ENCODE measurements at regions not wholly inside any gene's neighbourhood (a gene's known extent, or its start where the extent isn't known, plus 50 kb on each side); places are given as distances from the start of the nearest gene placed in this dataset.
A peak's percentile ranks its signal among the peaks of the same experiment; 100 is the strongest.
"Not testable (repeated sequence)": the region's sequence is repeated elsewhere in the genome, so short reads cannot be mapped to it uniquely, and the experiment has no call there.

DNA sequence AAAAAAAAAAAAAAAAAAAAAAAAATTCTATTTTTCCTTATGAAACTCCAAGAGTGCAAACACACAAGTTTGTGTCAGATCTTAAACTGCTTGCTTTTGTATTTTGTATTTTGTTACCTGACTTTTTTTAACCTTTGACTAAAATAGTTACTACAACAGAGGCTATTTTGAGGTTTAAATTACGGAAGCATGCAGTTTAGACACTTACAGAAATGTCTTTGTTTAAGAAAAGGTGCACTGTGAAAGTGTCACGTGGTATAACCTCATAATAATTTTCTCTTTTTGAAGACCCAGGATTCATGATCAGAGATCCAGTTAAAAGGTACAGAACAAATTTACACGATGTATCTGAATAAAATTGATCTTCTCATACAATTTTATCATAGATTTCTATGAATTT is 152.4 kb downstream of the SPIN4 start:
- H3K4me3 ChIP-seq; H3K9me3 ChIP-seq; intact Hi-C loops (cut with DNase I); ATAC-seq; H3K27me3 ChIP-seq (ENCODE audit: insufficient read depth in 3 of 3, low read length in 2 of 3); H3K36me3 ChIP-seq (ENCODE audit: insufficient read depth in 1 of 2, low read depth in 1 of 2); H3K27ac ChIP-seq; DNase-seq; H3K4me1 ChIP-seq: not testable (repeated sequence)
- WGBS, 3 donors, result no CpG with 5 or more reads among the region's 3 CpGs

DNA sequence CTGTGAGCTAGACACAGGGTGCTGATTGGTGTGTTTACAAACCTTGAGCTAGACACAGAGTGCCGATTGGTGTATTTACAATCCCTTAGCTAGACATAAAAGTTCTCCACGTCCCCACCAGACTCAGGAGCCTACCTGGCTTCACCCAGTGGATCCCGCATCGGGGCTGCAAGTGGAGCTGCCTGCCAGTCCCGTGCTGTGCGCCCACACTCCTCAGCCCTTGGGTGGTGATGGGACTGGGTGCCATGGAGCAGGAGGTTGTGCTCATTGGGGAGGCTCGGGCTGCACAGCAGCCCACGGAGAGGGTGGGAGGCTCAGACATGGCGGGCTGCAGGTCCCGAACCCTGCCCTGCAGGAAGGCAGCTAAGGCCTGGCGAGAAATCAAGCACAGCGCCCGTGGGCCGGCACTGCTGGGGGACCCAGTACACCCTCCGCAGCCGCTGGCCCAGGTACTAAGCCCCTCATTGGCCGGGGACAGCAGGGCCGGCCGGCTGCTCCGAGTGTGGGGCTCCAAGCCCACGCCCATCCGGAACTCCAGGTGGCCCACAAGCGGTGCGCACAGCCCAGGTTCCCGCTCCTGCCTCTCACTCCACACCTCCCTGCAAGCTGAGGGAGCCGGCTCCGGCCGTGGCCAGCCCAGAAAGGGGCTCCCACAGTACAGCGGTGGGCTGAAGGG is 158.6 kb downstream of the SPIN4 start:
- ATAC-seq; H3K27ac ChIP-seq; H3K9me3 ChIP-seq; H3K36me3 ChIP-seq (ENCODE audit: insufficient read depth in 1 of 2, low read depth in 1 of 2); H3K4me1 ChIP-seq; intact Hi-C loops (cut with DNase I); H3K4me3 ChIP-seq; H3K27me3 ChIP-seq (ENCODE audit: insufficient read depth in 3 of 3, low read length in 2 of 3): not testable (repeated sequence)
- DNase-seq, result peak in 1 of 2 donors; percentile 31
- WGBS, 3 donors, result 86 to 91% (median 86%) methylated on average over 13 to 29 of the region's 29 CpGs

DNA sequence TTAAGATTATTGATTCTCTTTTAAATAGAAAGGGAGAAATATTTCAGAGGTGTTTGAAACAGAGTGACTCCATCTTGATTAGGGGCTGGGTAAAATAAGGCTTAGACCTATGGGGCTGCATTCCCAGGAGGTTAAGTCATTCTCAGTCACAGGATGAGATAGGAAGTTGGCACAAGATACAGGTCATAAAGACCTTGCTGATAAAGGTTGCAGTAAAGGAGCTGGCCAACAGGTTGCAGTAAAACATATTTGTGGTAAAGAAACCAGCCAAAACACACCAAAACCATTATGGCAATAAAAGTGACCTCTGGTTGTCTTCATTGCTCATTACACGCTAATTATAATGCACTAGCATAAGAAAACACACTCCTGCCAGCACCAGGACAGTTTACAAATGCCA is 165.0 kb downstream of the SPIN4 start:
- Histone ChIP-seq H3K27ac (no peak overlapping the region), H3K36me3 (ENCODE audit: insufficient read depth in 1 of 2, low read depth in 1 of 2) (no peaks in the 10 kb centered on the region), H3K4me1 (no peaks in the 10 kb centered on the region), H3K9me3 (no peaks in the 10 kb centered on the region), H3K4me3 (no peak overlapping the region), H3K27me3 (ENCODE audit: insufficient read depth in 3 of 3, low read length in 2 of 3) (no peaks in the 10 kb centered on the region)
- DNase-seq (no peak), ATAC-seq (no peak)
- TF ChIP-seq, protein P1, sequence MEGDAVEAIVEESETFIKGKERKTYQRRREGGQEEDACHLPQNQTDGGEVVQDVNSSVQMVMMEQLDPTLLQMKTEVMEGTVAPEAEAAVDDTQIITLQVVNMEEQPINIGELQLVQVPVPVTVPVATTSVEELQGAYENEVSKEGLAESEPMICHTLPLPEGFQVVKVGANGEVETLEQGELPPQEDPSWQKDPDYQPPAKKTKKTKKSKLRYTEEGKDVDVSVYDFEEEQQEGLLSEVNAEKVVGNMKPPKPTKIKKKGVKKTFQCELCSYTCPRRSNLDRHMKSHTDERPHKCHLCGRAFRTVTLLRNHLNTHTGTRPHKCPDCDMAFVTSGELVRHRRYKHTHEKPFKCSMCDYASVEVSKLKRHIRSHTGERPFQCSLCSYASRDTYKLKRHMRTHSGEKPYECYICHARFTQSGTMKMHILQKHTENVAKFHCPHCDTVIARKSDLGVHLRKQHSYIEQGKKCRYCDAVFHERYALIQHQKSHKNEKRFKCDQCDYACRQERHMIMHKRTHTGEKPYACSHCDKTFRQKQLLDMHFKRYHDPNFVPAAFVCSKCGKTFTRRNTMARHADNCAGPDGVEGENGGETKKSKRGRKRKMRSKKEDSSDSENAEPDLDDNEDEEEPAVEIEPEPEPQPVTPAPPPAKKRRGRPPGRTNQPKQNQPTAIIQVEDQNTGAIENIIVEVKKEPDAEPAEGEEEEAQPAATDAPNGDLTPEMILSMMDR (IDR thresholded peaks at IDR 0.05), result no peak
- WGBS, 3 donors, result 20 to 52% (median 50%) methylated on average over 1 of the region's 1 CpG
- intact Hi-C loops (cut with DNase I), result no loop called here

DNA sequence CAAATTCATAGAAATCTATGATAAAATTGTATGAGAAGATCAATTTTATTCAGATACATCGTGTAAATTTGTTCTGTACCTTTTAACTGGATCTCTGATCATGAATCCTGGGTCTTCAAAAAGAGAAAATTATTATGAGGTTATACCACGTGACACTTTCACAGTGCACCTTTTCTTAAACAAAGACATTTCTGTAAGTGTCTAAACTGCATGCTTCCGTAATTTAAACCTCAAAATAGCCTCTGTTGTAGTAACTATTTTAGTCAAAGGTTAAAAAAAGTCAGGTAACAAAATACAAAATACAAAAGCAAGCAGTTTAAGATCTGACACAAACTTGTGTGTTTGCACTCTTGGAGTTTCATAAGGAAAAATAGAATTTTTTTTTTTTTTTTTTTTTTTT is 171.3 kb downstream of the SPIN4 start:
- intact Hi-C loops (cut with DNase I); ATAC-seq; H3K27ac ChIP-seq; H3K27me3 ChIP-seq (ENCODE audit: insufficient read depth in 3 of 3, low read length in 2 of 3); H3K4me1 ChIP-seq; H3K36me3 ChIP-seq (ENCODE audit: insufficient read depth in 1 of 2, low read depth in 1 of 2); H3K9me3 ChIP-seq; DNase-seq; H3K4me3 ChIP-seq: not testable (repeated sequence)
- no CpG with 5 or more reads among the region's 3 CpGs for WGBS, 3 donors

DNA sequence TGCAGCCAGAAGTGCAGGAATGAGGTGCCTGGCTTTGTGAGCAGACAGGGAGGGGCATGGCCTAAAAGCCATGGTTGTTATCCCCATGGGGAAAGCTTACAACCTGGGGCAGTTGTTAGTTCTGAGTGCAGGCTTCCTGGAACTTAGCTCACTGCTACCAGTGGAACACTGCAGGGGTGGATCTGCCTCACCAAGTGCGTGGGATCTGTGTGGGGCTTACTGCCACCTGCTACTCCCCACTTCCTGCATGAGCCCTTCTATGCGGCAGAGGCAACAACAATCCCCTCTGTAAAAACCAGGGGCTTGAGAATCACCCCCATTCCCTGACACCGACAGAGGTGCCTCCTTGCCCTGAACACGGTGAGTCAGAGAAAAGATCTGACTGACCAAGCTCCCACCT is 174.6 kb downstream of the SPIN4 start:
- intact Hi-C loops (cut with DNase I); H3K9me3 ChIP-seq; H3K4me1 ChIP-seq; H3K36me3 ChIP-seq (ENCODE audit: insufficient read depth in 1 of 2, low read depth in 1 of 2); H3K27me3 ChIP-seq (ENCODE audit: insufficient read depth in 3 of 3, low read length in 2 of 3); H3K27ac ChIP-seq; ATAC-seq; H3K4me3 ChIP-seq; DNase-seq: not testable (repeated sequence)
- no CpG with 5 or more reads among the region's 4 CpGs for WGBS, 3 donors

DNA sequence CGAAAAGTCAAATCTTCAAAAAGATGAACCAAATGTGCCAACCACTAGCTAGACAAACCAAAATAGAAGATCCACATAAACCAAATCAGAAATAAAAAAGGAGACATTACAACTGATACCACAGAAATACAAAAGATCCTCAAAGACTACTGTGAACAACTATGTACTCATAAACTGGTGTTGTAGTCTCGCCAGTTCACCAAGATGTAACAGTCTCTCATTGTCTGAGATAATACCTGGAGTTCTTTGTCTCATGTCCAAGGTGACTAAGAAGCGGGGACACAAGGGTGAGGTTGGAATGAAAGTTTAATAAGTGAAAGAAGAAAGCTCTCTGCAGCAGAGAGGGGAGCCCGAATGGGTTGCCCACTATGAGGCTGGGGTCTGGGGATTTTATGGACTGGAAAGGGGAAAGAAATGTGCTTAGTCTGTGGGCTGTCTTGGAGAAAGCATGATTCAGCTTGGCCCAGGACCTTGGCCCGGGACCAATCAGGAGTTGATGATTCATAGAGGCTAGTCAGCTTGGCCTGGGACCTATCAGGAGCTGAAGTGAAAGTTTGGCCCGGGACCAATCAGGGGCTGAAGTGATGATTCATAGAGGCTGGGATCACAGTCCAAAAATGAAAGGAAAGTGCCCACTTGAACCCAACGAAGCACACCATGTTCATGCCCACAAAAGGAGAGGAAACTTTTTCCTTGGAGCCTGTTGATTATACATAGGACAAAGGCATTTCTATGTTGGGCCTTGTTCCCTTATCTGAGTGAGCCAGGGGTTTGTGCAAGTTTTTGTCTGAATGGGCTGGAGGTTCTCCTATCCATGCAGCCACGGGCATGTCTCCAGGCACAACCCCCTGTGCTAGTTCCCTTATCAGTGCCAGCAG is 177.1 kb downstream of the SPIN4 start:
- H3K4me1 ChIP-seq; DNase-seq; H3K27ac ChIP-seq; H3K9me3 ChIP-seq; H3K36me3 ChIP-seq (ENCODE audit: insufficient read depth in 1 of 2, low read depth in 1 of 2); H3K27me3 ChIP-seq (ENCODE audit: insufficient read depth in 3 of 3, low read length in 2 of 3); H3K4me3 ChIP-seq; intact Hi-C loops (cut with DNase I): not testable (repeated sequence)
- ATAC-seq, result peak in 1 of 4 donors; percentile 43
- whole genome bisulfite sequencing, 3 donors, result no CpG with 5 or more reads among the region's 8 CpGs

DNA sequence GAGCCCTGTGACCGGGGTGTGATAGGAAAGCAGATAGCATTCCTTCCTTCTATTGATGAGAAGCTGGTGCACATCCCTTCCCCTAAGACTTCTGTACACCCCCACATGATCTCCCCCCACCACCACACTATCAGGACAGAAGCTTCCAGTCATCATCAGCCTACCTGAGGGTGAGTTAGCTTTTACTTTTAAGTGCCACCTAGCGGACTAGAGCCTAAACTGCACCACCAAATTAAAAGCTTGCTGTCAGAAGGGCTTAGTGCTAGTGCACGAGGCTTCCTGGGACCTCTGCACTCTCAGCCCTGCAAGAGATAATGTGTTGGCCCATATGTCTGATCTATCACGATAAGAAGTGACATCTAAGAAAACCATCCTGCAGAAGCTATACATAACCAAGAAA is 181.7 kb downstream of the SPIN4 start:
- DNase-seq; H3K27me3 ChIP-seq (ENCODE audit: insufficient read depth in 3 of 3, low read length in 2 of 3); H3K4me3 ChIP-seq; H3K27ac ChIP-seq; H3K36me3 ChIP-seq (ENCODE audit: insufficient read depth in 1 of 2, low read depth in 1 of 2); ATAC-seq; H3K9me3 ChIP-seq; intact Hi-C loops (cut with DNase I); H3K4me1 ChIP-seq: not testable (repeated sequence)
- no CpG with 5 or more reads among the region's 4 CpGs for WGBS, 3 donors

DNA sequence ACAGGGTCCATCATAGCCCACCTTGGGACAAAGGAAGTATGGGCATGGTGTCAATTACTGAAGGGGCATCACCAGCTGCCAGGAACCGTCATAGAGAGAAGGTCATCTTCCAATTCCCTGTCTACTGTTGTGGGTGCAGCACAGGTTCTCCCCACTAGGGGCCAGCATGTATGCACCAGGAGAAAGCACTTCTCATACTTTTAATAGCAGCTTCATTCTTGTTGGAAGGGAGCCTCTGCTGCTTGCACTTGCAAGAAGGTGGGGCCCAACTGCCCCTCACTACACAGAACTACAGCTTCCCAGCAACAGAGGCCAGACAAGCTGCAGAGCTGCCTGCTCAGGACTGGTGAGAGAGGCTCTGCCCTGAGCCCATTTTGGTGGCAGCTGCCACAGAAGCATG is 182.2 kb downstream of the SPIN4 start:
- H3K27me3 ChIP-seq (ENCODE audit: insufficient read depth in 3 of 3, low read length in 2 of 3); H3K27ac ChIP-seq; H3K4me1 ChIP-seq; H3K36me3 ChIP-seq (ENCODE audit: insufficient read depth in 1 of 2, low read depth in 1 of 2); H3K4me3 ChIP-seq; ATAC-seq; H3K9me3 ChIP-seq; intact Hi-C loops (cut with DNase I); DNase-seq: not testable (repeated sequence)
- no CpG with 5 or more reads among the region's 1 CpG for WGBS, 3 donors

DNA sequence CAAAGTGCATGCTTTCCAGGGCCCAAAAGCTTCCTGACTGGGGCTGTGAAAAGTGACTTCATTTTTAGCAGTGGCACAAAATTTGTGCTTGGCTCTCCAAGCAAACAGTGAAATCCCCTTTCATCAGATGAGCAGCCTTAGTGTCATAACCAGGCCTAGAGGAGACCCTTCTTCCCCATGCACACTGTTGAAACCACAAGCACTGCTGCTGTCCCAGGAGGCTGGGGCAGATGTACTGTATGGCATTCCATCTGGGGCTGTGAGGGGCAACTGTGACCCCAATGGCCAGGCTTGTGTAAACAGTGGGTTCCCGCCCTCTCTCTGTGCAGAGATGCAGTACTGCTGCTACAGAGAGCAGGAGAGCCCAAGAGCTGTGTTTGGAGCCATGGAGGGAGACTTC is 184.1 kb downstream of the SPIN4 start:
- DNase-seq; H3K4me1 ChIP-seq; H3K9me3 ChIP-seq; ATAC-seq; H3K36me3 ChIP-seq (ENCODE audit: insufficient read depth in 1 of 2, low read depth in 1 of 2); H3K27me3 ChIP-seq (ENCODE audit: insufficient read depth in 3 of 3, low read length in 2 of 3); intact Hi-C loops (cut with DNase I); H3K4me3 ChIP-seq; H3K27ac ChIP-seq: not testable (repeated sequence)
- WGBS, 3 donors, result no CpG with 5 or more reads among the region's 1 CpG

DNA sequence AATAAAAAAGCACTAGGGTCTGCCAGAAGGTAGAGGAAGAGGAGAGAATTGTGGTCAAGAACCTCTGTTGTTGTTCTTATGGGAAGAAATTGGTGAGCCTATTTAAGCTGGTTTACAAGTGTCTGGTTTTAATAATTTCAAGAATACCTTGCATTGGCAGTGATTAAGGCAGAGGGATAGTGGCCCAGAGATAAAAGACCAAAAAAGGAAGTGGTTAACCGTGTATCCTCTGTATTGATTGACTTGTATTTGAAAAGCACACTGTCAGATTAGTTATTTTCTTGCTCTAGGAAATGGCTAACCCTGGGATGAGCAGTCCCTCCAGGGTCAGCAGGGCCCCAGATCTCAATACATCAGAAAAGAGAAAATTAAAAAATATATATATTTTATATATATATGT is 190.1 kb downstream of the SPIN4 start:
- ATAC-seq; intact Hi-C loops (cut with DNase I): not testable (repeated sequence)
- WGBS, 3 donors, result no CpG with 5 or more reads among the region's 1 CpG

More for the DNA sequence above, 190.1 kb downstream of the SPIN4 start:
- not testable (repeated sequence) for H3K9me3 ChIP-seq; H3K4me3 ChIP-seq; H3K36me3 ChIP-seq (ENCODE audit: insufficient read depth in 1 of 2, low read depth in 1 of 2); H3K27me3 ChIP-seq (ENCODE audit: insufficient read depth in 3 of 3, low read length in 2 of 3); H3K27ac ChIP-seq; DNase-seq; H3K4me1 ChIP-seq

Measured in psoas muscle (tissue), 7 donors.